ENCODE measurements at regions not wholly inside any gene's neighbourhood (a gene's known extent, or its start where the extent isn't known, plus 50 kb on each side); places are given as distances from the start of the nearest gene placed in this dataset.

- TF ChIP-seq CTCF (IDR thresholded peaks at IDR 0.05; ENCODE audit: low read depth, low read length, poor library complexity, severe bottlenecking) (no peak), EZH2phosphoT487 (IDR thresholded peaks at IDR 0.05; ENCODE audit: borderline replicate concordance, low read length) (no peak)
Observed at GRCh38 chr7:68604541-68604940, 993.7 kb upstream of the AUTS2 start.

All from DOHH2 (cell line).